Heart left ventricle (tissue), 13 donors: ENCODE measurements at regions not wholly inside any gene's neighbourhood (a gene's known extent, or its start where the extent isn't known, plus 50 kb on each side); places are given as distances from the start of the nearest gene placed in this dataset.

Source experiments
- POLR2A ChIP-seq, 2 donors: fragments of 450-650 bp; IDR thresholded peaks; one replicate each; pipeline ENCODE4 v1.6.1; 2017; ENCODE audit warnings: antibody characterized with exemption in 2 of 2, mild to moderate bottlenecking in 2 of 2, moderate library complexity in 2 of 2
- TF ChIP-seq, protein P1 (sequence below), 12 donors: fragments of 200-600 bp; sonication (generic) in 4 of 12; IDR thresholded peaks; one replicate each; pipeline versions ENCODE4 v1.5.0 to v1.8.0; 2018 to 2022; ENCODE audit warnings: antibody characterized with exemption in 12 of 12, mild to moderate bottlenecking in 5 of 12
- donor health status: ischemic (EF 13 %, LVEDD 7.1; RV severe dilation, severe dysfunction).
- donor health status: DM: no; HTN: yes; CAD: no.
- donor health status: DM: no; HTN: no; CAD: no.
- donor health status: ischemic (EF 25% LVEDD 6.9; RV normal size, moderate dysfunction).
- donor health status: ischemic (EF 25% LVEDD 5.7; RV mildly dilated, moderate dysfunction).
- donor health status: ischemic (EF 35%, LVEDD 5.7; RV mildly dilated, moderate dysfunction).
- donor health status: nonischemic (EF 11% LVEDD 7.7; RV severe dilation, severe dysfunction).
- donor health status: DM: yes; HTN: yes; CAD: no.
- donor health status: PGD.
- donor health status: ischemic (EF 29% LVEDD 5.4; RV normal size, mild dysfunction).
- donor health status: nonischemic (EF 23%, LVEDD 6.1; RV moderate dilation, normal function).

DNA sequence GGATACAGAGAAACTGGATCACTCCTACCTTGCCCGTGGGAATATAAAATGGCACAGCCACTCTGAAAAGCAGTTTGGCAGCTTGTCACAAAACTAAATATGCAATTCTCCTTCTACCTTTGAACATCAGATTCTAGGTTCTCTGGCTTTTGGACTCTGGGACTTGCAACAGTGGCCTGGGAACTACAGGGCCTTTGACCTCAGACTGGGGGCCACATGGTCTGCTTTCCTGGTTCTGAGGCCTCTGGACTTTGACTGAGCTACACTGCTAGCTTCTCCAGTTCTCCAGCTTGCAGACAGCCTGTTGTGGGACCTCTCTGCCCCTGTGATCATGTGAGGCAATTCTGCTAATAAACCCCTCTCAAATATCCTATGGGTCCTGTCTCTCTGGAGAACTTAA, 168.8 kb downstream of the CDH26 start:
- no peak for TF ChIP-seq POLR2A (IDR thresholded peaks at IDR 0.05)
- TF ChIP-seq, protein P1, sequence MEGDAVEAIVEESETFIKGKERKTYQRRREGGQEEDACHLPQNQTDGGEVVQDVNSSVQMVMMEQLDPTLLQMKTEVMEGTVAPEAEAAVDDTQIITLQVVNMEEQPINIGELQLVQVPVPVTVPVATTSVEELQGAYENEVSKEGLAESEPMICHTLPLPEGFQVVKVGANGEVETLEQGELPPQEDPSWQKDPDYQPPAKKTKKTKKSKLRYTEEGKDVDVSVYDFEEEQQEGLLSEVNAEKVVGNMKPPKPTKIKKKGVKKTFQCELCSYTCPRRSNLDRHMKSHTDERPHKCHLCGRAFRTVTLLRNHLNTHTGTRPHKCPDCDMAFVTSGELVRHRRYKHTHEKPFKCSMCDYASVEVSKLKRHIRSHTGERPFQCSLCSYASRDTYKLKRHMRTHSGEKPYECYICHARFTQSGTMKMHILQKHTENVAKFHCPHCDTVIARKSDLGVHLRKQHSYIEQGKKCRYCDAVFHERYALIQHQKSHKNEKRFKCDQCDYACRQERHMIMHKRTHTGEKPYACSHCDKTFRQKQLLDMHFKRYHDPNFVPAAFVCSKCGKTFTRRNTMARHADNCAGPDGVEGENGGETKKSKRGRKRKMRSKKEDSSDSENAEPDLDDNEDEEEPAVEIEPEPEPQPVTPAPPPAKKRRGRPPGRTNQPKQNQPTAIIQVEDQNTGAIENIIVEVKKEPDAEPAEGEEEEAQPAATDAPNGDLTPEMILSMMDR (IDR thresholded peaks at IDR 0.05), result no peak
